Upper lobe of left lung (tissue), 4 donors: ENCODE measurements at regions not wholly inside any gene's neighbourhood (a gene's known extent, or its start where the extent isn't known, plus 50 kb on each side); places are given as distances from the start of the nearest gene placed in this dataset.

Experiments used
- CTCF ChIP-seq, 6 experiments: fragments of 450-650 bp in 4 of 6; fragments of 200-600 bp in 2 of 6; sonication (generic) in 2 of 6; IDR thresholded peaks; one replicate each; pipeline ENCODE4 v1.5.1; 2016 to 2019; ENCODE audit warnings: antibody characterized with exemption in 6 of 6
- POLR2A ChIP-seq, 4 donors: fragments of 450-650 bp; IDR thresholded peaks; one replicate each; pipeline ENCODE4 v1.5.1; 2016 to 2017; ENCODE audit warnings: antibody characterized with exemption in 4 of 4, mild to moderate bottlenecking in 2 of 4
- POLR2AphosphoS5 ChIP-seq, 2 donors: sonication (generic); formaldehyde crosslinking; IDR thresholded peaks; one replicate each; pipeline ENCODE4 v1.5.1; 2017; ENCODE audit warnings: antibody characterized with exemption in 2 of 2

- TF ChIP-seq CTCF (IDR thresholded peaks at IDR 0.05): no peak
- TF ChIP-seq POLR2A (IDR thresholded peaks at IDR 0.05): no peak
- TF ChIP-seq POLR2AphosphoS5 (IDR thresholded peaks at IDR 0.05): no peak
Measured at GRCh38 chr20:56698749-56699148, 69.6 kb downstream of the TFAP2C start.
